Adrenal gland (tissue), 5 donors: ENCODE measurements at regions not wholly inside any gene's neighbourhood (a gene's known extent, or its start where the extent isn't known, plus 50 kb on each side); places are given as distances from the start of the nearest gene placed in this dataset.

Source experiments
- POLR2A ChIP-seq, 2 donors: fragments of 450-650 bp; IDR thresholded peaks; one replicate each; pipeline ENCODE4 v1.6.1; 2017; ENCODE audit warnings: antibody characterized with exemption in 2 of 2, mild to moderate bottlenecking in 2 of 2, moderate library complexity in 1 of 2
- TF ChIP-seq, protein P1 (sequence below), 6 experiments: fragments of 450-650 bp in 4 of 6; fragments of 200-600 bp in 2 of 6; sonication (generic) in 1 of 6; IDR thresholded peaks; 1 replicate in 5 of 6; 2 replicates in 1 of 6; pipeline versions ENCODE4 v1.5.1 to v1.8.0; 2016 to 2021; ENCODE audit warnings: antibody characterized with exemption in 6 of 6, mild to moderate bottlenecking in 2 of 6, moderate library complexity in 1 of 6
- donor health status: DM: no; HTN: no; CAD: no.

GRCh38 chr18:58807766-58808165, 56.9 kb upstream of the ZNF532 start:
- TF ChIP-seq, protein P1, sequence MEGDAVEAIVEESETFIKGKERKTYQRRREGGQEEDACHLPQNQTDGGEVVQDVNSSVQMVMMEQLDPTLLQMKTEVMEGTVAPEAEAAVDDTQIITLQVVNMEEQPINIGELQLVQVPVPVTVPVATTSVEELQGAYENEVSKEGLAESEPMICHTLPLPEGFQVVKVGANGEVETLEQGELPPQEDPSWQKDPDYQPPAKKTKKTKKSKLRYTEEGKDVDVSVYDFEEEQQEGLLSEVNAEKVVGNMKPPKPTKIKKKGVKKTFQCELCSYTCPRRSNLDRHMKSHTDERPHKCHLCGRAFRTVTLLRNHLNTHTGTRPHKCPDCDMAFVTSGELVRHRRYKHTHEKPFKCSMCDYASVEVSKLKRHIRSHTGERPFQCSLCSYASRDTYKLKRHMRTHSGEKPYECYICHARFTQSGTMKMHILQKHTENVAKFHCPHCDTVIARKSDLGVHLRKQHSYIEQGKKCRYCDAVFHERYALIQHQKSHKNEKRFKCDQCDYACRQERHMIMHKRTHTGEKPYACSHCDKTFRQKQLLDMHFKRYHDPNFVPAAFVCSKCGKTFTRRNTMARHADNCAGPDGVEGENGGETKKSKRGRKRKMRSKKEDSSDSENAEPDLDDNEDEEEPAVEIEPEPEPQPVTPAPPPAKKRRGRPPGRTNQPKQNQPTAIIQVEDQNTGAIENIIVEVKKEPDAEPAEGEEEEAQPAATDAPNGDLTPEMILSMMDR (IDR thresholded peaks at IDR 0.05) = no peak
- TF ChIP-seq POLR2A (IDR thresholded peaks at IDR 0.05) = no peak
